Keratinocyte (primary cell): ENCODE measurements at regions not wholly inside any gene's neighbourhood (a gene's known extent, or its start where the extent isn't known, plus 50 kb on each side); places are given as distances from the start of the nearest gene placed in this dataset.

Experiments used
- DNase-seq: peaks from one replicate; pipeline ENCODE4 v3.0.0-alpha.2; 2011; ENCODE audit warnings: low read depth, missing footprints, low spot score
- FAIRE-seq: peaks from 2 replicates; lab custom pipeline; 2011; peaks lifted over from hg19 to GRCh38; lab: Jason Lieb, UNC
- H2AFZ ChIP-seq: 2 replicates; pipeline ENCODE4 v1.6.0; 2012; ENCODE audit warnings: low read length, control low read depth, inconsistent platforms; ENCODE audit not compliant: control insufficient read depth
- H3K27ac ChIP-seq: 2 replicates; pipeline ENCODE4 v1.5.1; 2011; ENCODE audit warnings: low read length; ENCODE audit not compliant: control insufficient read depth, insufficient read depth
- H3K27me3 ChIP-seq: 3 replicates; pipeline ENCODE4 v1.6.0; 2011; ENCODE audit warnings: low read length; ENCODE audit not compliant: control insufficient read depth, insufficient read depth; ENCODE audit errors: extremely low read depth
- H3K36me3 ChIP-seq, 2 experiments: 2 replicates in 1 of 2; 3 replicates in 1 of 2; pipeline ENCODE4 v1.5.1; 2011; ENCODE audit warnings: low read length in 2 of 2, mild to moderate bottlenecking in 1 of 2; ENCODE audit not compliant: control insufficient read depth in 2 of 2, insufficient read depth in 2 of 2; ENCODE audit errors: extremely low read depth in 1 of 2
- H3K4me1 ChIP-seq: 3 replicates; pipeline ENCODE4 v1.5.1; 2011; ENCODE audit warnings: low read length; ENCODE audit not compliant: control insufficient read depth, insufficient read depth; ENCODE audit errors: extremely low read depth
- H3K4me2 ChIP-seq: 3 replicates; pipeline ENCODE4 v1.6.0; 2011; ENCODE audit warnings: low read depth, low read length; ENCODE audit not compliant: control insufficient read depth, insufficient read depth; ENCODE audit errors: extremely low read depth
- H3K4me3 ChIP-seq, 3 experiments: fragments of 200-600 bp in 1 of 3; sonication (generic) in 1 of 3; 2 replicates in 2 of 3; 3 replicates in 1 of 3; pipeline ENCODE4 v1.5.1; 2011 to 2016; ENCODE audit warnings: low read length in 3 of 3, mild to moderate bottlenecking in 3 of 3, control low read depth in 2 of 3, inconsistent platforms in 1 of 3, low read depth in 1 of 3, mixed read lengths in 1 of 3, mixed run types in 1 of 3, moderate library complexity in 1 of 3; ENCODE audit not compliant: control insufficient read depth in 2 of 3, insufficient read depth in 2 of 3; ENCODE audit errors: extremely low read depth in 1 of 3
- H3K79me2 ChIP-seq: 2 replicates; pipeline ENCODE4 v1.6.0; 2012; ENCODE audit warnings: low read length; ENCODE audit not compliant: control insufficient read depth, insufficient read depth
- H3K9ac ChIP-seq: 3 replicates; pipeline ENCODE4 v1.6.0; 2011; ENCODE audit warnings: low read length; ENCODE audit not compliant: control insufficient read depth, insufficient read depth; ENCODE audit errors: extremely low read depth
- H3K9me1 ChIP-seq: 3 replicates; pipeline ENCODE4 v1.6.0; 2011; ENCODE audit warnings: low read length; ENCODE audit not compliant: control insufficient read depth, insufficient read depth; ENCODE audit errors: extremely low read depth
- H3K9me3 ChIP-seq: 2 replicates; pipeline ENCODE4 v1.5.1; 2012; ENCODE audit warnings: low read depth, low read length; ENCODE audit not compliant: control insufficient read depth
- H4K20me1 ChIP-seq: 3 replicates; pipeline ENCODE4 v1.6.0; 2011; ENCODE audit warnings: low read length; ENCODE audit not compliant: control insufficient read depth, insufficient read depth; ENCODE audit errors: extremely low read depth
- EZH2 ChIP-seq: IDR thresholded peaks from one replicate; pipeline ENCODE4 v1.6.1; 2012; ENCODE audit warnings: inconsistent platforms, mild to moderate bottlenecking, low read length, moderate library complexity
- dilution Hi-C: fragments of 300-500 bp; cut with MboI; formaldehyde crosslinking; loops from one replicate; pipeline ENCODE4 v1.7.0; 2020; ENCODE audit warnings: low sequenced_read_pairs; ENCODE audit not compliant: extremely low pct_ligation_motif_present
- TF ChIP-seq, protein P1 (sequence below), 3 experiments: IDR thresholded peaks in 1 of 3; conservative IDR thresholded peaks in 1 of 3; optimal IDR thresholded peaks in 1 of 3; 2 replicates in 2 of 3; 3 replicates in 1 of 3; pipeline versions ENCODE3 to v1.5.1; 2011; ENCODE audit warnings: low read length in 3 of 3, mild to moderate bottlenecking in 3 of 3, moderate library complexity in 2 of 3, control low read depth in 1 of 3, inconsistent platforms in 1 of 3; ENCODE audit not compliant: insufficient read depth in 2 of 3; ENCODE audit errors: extremely low read depth in 1 of 3

DNA sequence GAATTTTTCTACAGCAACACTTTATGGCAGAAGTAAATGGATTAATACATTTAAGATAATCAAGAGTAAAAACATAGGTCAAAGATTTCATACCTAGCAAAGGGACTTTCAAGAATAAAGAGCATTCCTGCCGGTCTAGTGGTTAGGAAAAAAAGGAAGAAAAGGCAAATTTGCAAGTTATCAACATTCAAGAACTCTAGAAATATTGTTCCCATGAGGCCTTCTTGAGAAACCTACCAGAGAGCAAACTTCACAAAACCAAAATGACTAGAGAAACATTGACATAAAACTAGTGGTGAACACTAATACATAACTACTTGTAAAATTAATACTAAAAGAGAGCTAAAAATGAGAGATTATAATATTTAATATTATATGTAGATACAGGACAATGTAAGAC, 320.2 kb upstream of the RGMB start:
- TF ChIP-seq, protein P1, sequence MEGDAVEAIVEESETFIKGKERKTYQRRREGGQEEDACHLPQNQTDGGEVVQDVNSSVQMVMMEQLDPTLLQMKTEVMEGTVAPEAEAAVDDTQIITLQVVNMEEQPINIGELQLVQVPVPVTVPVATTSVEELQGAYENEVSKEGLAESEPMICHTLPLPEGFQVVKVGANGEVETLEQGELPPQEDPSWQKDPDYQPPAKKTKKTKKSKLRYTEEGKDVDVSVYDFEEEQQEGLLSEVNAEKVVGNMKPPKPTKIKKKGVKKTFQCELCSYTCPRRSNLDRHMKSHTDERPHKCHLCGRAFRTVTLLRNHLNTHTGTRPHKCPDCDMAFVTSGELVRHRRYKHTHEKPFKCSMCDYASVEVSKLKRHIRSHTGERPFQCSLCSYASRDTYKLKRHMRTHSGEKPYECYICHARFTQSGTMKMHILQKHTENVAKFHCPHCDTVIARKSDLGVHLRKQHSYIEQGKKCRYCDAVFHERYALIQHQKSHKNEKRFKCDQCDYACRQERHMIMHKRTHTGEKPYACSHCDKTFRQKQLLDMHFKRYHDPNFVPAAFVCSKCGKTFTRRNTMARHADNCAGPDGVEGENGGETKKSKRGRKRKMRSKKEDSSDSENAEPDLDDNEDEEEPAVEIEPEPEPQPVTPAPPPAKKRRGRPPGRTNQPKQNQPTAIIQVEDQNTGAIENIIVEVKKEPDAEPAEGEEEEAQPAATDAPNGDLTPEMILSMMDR (optimal IDR thresholded peaks at IDR 0.05 in 1 of 3, IDR thresholded peaks at IDR 0.05 in 1 of 3, conservative IDR thresholded peaks at IDR 0.05 in 1 of 3; ENCODE audit: extremely low read depth in 1 of 3, insufficient read depth in 2 of 3, low read length in 3 of 3): no peak
- TF ChIP-seq EZH2: no peak
- H3K79me2 ChIP-seq: no peaks in the 10 kb centered on the region
- DNase-seq (no peak), FAIRE-seq (no peak)
- no peak overlapping the region for H3K9ac ChIP-seq
- no peaks in the 10 kb centered on the region for H3K27me3 ChIP-seq
- no peaks in the 10 kb centered on the region for H4K20me1 ChIP-seq
- H3K27ac ChIP-seq: no peak overlapping the region
- no peak overlapping the region for H3K4me3 ChIP-seq
- no peak overlapping the region for H3K4me2 ChIP-seq
- peaks cover 14% of the 10 kb centered on the region for H3K4me1 ChIP-seq
- no peaks in the 10 kb centered on the region for H3K36me3 ChIP-seq
- no peaks in the 10 kb centered on the region for H3K9me1 ChIP-seq
- no peaks in the 10 kb centered on the region for H3K9me3 ChIP-seq
- dilution Hi-C loops: no loop called here
- H2AFZ ChIP-seq: no peak overlapping the region

DNA sequence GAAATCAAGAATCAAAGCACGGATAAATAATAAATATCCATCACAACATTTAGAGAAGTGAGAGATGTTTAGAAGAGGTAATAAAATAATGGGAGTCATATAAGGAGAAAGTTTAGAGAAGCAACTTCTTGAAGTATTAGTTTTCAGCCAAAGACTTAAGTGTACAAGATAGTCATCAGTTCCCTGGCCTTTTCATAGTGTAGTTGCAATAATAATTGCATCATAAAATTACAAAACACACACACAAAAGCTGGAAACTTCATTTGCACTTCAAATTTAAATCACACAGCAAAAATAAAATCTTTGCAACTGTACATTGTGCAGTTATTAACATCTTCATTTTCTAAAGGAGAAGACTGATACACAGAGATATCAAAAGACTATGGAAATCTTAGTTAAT, 319.1 kb upstream of the RGMB start:
- Histone ChIP-seq H3K79me2 (no peaks in the 10 kb centered on the region), H3K9me3 (no peaks in the 10 kb centered on the region), H3K9ac (no peak overlapping the region), H3K4me3 (no peak overlapping the region), H3K9me1 (no peaks in the 10 kb centered on the region), H3K4me2 (peak overlapping the region; percentile 73), H3K27ac (peak overlapping the region; percentile 75), H4K20me1 (no peaks in the 10 kb centered on the region), H3K36me3 (no peaks in the 10 kb centered on the region), H2AFZ (peak overlapping the region; percentile 39), H3K27me3 (no peaks in the 10 kb centered on the region), H3K4me1 (peaks cover 14% of the 10 kb centered on the region)
- TF ChIP-seq EZH2: no peak
- TF ChIP-seq, protein P1 (optimal IDR thresholded peaks at IDR 0.05 in 1 of 3, IDR thresholded peaks at IDR 0.05 in 1 of 3, conservative IDR thresholded peaks at IDR 0.05 in 1 of 3; ENCODE audit: extremely low read depth in 1 of 3, insufficient read depth in 2 of 3, low read length in 3 of 3): no peak
- peak; percentile 13 for FAIRE-seq
- dilution Hi-C loops: no loop called here
- DNase-seq: no peak
